ENCODE measurements at regions not wholly inside any gene's neighbourhood (a gene's known extent, or its start where the extent isn't known, plus 50 kb on each side); places are given as distances from the start of the nearest gene placed in this dataset.

GRCh38 chr14:57078054-57078453 is 190.7 kb downstream of the EXOC5 start:
- dilution Hi-C loops (cut with MboI; ENCODE audit: extremely low pct_ligation_motif_present, low sequenced_read_pairs) = no loop called here
- no peak overlapping the region for H2AFZ ChIP-seq (ENCODE audit: control insufficient read depth, low read length)
- H3K4me2 ChIP-seq (ENCODE audit: control insufficient read depth, extremely low read depth, insufficient read depth, low read depth, low read length) = no peak overlapping the region
- no peak overlapping the region for H3K4me3 ChIP-seq (ENCODE audit: control insufficient read depth in 2 of 3, extremely low read depth in 1 of 3, insufficient read depth in 2 of 3, low read depth in 1 of 3, low read length in 3 of 3)
- FAIRE-seq = no peak
- H3K4me1 ChIP-seq (ENCODE audit: control insufficient read depth, extremely low read depth, insufficient read depth, low read length) = no peaks in the 10 kb centered on the region
- H3K9ac ChIP-seq (ENCODE audit: control insufficient read depth, extremely low read depth, insufficient read depth, low read length) = no peak overlapping the region
- no peaks in the 10 kb centered on the region for H3K27me3 ChIP-seq (ENCODE audit: control insufficient read depth, extremely low read depth, insufficient read depth, low read length)
- H3K9me1 ChIP-seq (ENCODE audit: control insufficient read depth, extremely low read depth, insufficient read depth, low read length) = no peaks in the 10 kb centered on the region
- H4K20me1 ChIP-seq (ENCODE audit: control insufficient read depth, extremely low read depth, insufficient read depth, low read length) = no peaks in the 10 kb centered on the region
- H3K79me2 ChIP-seq (ENCODE audit: control insufficient read depth, insufficient read depth, low read length) = no peaks in the 10 kb centered on the region
- no peak overlapping the region for H3K27ac ChIP-seq (ENCODE audit: control insufficient read depth, insufficient read depth, low read length)
- no peaks in the 10 kb centered on the region for H3K9me3 ChIP-seq (ENCODE audit: control insufficient read depth, low read depth, low read length)
- no peaks in the 10 kb centered on the region for H3K36me3 ChIP-seq (ENCODE audit: control insufficient read depth in 2 of 2, extremely low read depth in 1 of 2, insufficient read depth in 2 of 2, low read length in 2 of 2)
- TF ChIP-seq EZH2 (IDR thresholded peaks at IDR 0.05; ENCODE audit: low read length) (no peak), CTCF (optimal IDR thresholded peaks at IDR 0.05 in 1 of 3, IDR thresholded peaks at IDR 0.05 in 1 of 3, conservative IDR thresholded peaks at IDR 0.05 in 1 of 3; ENCODE audit: extremely low read depth in 1 of 3, insufficient read depth in 2 of 3, low read length in 3 of 3) (no peak)
- DNase-seq (ENCODE audit: low read depth, low spot score) = no peak

GRCh38 chr14:57073986-57074385 is 194.7 kb downstream of the EXOC5 start:
- dilution Hi-C loops (cut with MboI; ENCODE audit: extremely low pct_ligation_motif_present, low sequenced_read_pairs) = no loop called here
- H2AFZ ChIP-seq (ENCODE audit: control insufficient read depth, low read length) = no peak overlapping the region
- H3K79me2 ChIP-seq (ENCODE audit: control insufficient read depth, insufficient read depth, low read length) = no peaks in the 10 kb centered on the region
- no peaks in the 10 kb centered on the region for H3K36me3 ChIP-seq (ENCODE audit: control insufficient read depth in 2 of 2, extremely low read depth in 1 of 2, insufficient read depth in 2 of 2, low read length in 2 of 2)
- H3K4me3 ChIP-seq (ENCODE audit: control insufficient read depth in 2 of 3, extremely low read depth in 1 of 3, insufficient read depth in 2 of 3, low read depth in 1 of 3, low read length in 3 of 3) = no peak overlapping the region
- FAIRE-seq (no peak), DNase-seq (ENCODE audit: low read depth, low spot score) (no peak)
- no peaks in the 10 kb centered on the region for H3K4me1 ChIP-seq (ENCODE audit: control insufficient read depth, extremely low read depth, insufficient read depth, low read length)
- no peak overlapping the region for H3K9ac ChIP-seq (ENCODE audit: control insufficient read depth, extremely low read depth, insufficient read depth, low read length)
- H3K27ac ChIP-seq (ENCODE audit: control insufficient read depth, insufficient read depth, low read length) = no peak overlapping the region
- no peak for TF ChIP-seq CTCF (optimal IDR thresholded peaks at IDR 0.05 in 1 of 3, IDR thresholded peaks at IDR 0.05 in 1 of 3, conservative IDR thresholded peaks at IDR 0.05 in 1 of 3; ENCODE audit: extremely low read depth in 1 of 3, insufficient read depth in 2 of 3, low read length in 3 of 3)
- TF ChIP-seq EZH2 (IDR thresholded peaks at IDR 0.05; ENCODE audit: low read length) = no peak
- no peaks in the 10 kb centered on the region for H3K9me1 ChIP-seq (ENCODE audit: control insufficient read depth, extremely low read depth, insufficient read depth, low read length)
- no peaks in the 10 kb centered on the region for H3K9me3 ChIP-seq (ENCODE audit: control insufficient read depth, low read depth, low read length)
- no peaks in the 10 kb centered on the region for H4K20me1 ChIP-seq (ENCODE audit: control insufficient read depth, extremely low read depth, insufficient read depth, low read length)
- no peaks in the 10 kb centered on the region for H3K27me3 ChIP-seq (ENCODE audit: control insufficient read depth, extremely low read depth, insufficient read depth, low read length)
- no peak overlapping the region for H3K4me2 ChIP-seq (ENCODE audit: control insufficient read depth, extremely low read depth, insufficient read depth, low read depth, low read length)

All from keratinocyte (primary cell).